Activated CD8-positive, alpha-beta memory T cell treated with anti-CD3 and anti-CD28 coated beads, Interleukin-2, amount 50 U/mL, for 1 hour (primary cell): ENCODE measurements at regions not wholly inside any gene's neighbourhood (a gene's known extent, or its start where the extent isn't known, plus 50 kb on each side); places are given as distances from the start of the nearest gene placed in this dataset.

Experiments
- DNase-seq: peaks from one replicate; pipeline ENCODE4 v3.0.0-alpha.2; 2020; ENCODE audit errors: extremely low read depth

DNA sequence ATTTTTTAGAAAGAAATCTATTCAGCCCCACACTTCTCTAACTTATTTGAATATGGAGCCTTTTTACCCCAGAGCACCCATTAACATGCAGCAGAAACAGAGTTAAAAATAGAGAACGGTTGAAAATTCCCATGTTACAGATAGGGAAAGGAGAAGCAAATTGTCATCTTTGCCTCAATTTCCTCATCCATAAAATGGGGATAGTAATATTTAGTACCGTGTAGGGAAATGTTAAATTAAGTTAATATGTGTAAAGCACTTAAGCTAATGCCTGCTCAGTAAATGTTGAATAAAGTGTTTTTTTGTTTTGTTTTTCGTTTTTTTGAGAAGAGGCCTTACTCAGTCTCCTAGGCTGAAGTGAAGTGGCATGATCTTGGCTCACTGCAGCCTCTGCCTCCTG is 50.3 kb downstream of the NAV1 start:
- DNase-seq, result no peak

DNA sequence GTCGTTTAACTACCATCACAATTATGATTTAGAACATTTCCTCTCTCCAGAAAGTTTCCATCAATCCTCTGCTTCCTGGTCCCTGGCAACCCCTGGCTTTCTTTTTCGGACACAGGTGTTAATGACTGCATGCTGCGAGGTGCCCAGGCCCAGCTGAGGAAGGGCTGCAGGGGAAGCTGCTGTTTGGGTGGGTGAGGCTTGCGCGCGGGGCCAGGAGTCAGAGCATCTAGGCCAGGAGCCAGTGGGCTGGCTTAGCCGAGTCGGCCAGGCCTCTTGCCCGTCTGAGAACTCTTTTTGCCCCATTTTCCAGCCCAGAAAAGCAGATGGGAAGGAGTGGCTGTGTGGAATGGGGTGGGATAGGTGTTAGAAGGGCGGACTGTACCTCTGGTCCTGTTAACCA is 51.5 kb downstream of the NAV1 start:
- no peak for DNase-seq

DNA sequence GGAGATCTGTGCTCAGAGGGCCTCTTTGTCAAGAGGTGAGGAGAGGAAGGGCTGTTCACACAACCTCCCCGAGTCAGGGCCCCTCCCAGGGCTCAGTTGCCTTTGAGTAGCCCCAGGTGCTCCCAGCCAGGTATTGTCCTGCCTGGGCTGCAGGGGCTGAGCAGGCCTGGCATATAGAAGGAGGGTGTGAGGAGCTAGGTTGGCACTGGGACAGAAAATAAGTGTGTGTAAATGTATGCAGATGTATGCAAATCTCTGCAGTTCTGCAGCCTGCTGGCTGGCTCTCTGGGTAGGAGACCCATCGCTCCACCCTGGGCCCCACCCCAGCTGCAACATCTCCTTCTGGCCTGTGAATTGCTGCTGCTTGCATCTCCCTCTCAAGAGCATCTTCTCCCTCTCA is 52.4 kb downstream of the NAV1 start:
- DNase-seq, result no peak

DNA sequence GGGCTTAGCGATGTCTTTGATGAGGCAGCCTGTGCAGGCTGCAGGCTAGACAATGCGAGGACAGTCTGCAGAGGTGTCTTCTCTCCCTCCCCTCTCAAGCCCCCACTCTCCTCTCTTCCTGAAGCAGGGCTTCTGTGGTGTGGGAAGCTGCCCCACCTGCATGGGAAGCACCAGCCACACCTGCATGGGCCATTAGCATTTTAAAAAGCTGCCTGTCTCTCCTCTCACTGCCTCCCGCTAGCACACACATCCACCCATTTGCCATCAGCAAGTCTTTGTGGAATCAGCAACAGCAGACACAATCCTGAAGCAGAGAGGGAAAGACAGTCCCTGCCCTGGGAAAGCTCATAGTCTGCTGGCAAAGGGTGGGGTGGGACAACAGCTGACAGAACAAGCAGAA is 53.1 kb downstream of the NAV1 start:
- DNase-seq, result no peak

DNA sequence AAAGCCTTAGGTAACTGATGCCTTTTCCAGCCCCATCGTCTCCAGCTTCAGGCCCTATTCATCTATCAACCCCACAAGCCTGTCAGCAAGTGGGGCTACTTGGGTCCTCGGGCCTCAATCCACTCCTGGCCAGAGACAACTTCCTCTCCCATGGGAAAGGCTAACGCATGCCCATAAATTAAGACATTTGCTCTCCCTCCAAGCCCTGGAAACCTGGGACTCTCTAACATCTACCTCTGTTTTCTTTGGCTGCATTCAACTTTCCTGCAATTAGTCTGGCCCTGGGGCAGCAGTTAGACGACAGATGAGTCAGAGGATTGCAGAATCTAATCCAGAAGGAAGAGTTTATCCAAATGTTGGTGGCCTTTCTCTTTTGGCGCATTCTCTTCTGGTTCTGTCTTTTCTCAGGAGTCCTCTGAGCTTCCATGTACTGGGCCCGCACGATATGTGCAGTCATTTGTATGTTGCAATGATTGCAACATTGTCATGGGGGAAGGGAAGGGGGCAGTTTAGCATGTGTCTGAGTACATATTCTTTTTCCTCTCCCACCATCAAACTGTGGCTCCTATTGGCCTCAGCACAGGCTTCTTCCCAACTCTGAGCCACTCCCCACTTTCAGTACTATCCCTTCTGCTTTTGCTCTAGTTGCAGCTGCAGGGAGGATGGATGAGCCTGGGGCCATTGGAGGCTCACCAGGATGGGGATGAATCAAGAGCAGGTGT is 54.4 kb downstream of the NAV1 start:
- no peak for DNase-seq

DNA sequence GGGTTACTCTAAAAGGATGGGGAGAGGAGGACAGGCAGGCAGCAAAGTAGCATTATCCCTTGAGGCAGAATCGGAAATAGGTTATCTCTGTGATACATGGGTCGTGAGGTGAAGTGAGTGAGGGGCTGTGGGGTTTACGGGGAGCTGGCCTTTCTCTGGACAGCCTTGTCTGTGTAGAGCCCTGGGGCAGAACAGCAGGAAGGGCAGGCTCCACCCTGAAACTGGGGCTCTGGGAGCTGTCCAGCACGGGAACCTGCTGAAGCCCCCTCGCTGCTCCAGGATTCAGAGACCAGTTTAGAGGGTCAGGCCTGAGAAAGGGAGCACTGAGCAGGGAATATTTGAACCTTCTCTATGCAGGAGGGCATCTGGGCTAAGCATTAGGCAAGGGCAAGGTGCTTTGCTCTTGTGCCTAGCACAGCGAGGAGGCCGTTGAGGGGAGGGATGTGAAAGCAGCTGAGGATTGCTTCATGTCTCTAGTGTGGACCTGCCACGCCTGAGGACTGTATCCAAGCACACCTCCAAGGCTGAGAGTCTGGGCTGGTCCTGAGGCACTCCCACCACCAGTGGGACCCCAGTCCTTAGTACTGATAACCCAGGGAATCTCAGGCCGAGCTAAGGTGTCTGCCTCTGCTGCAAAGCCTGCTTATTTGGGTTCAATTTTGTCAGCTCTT is 55.8 kb downstream of the NAV1 start:
- DNase-seq, result no peak

DNA sequence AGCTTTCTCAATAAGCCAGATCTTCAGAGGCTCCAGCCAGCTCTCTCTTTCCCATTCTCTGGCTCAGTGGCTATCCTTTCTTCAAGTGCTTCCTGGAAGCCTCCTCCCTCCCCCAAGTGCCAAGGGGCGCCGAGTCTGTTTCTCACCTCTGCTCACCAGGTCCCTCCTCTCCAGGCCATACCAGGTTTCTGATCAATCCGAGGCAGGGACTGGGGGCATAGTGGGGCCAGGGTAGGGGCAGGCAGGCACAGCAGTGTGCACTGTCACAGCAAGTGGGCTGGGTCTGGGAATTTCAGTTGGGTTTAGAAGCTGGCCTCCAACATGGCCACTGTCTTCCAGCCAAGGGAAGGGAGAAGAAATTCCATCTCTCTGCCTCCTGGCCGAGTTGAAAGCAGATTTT is 56.5 kb downstream of the NAV1 start:
- no peak for DNase-seq

DNA sequence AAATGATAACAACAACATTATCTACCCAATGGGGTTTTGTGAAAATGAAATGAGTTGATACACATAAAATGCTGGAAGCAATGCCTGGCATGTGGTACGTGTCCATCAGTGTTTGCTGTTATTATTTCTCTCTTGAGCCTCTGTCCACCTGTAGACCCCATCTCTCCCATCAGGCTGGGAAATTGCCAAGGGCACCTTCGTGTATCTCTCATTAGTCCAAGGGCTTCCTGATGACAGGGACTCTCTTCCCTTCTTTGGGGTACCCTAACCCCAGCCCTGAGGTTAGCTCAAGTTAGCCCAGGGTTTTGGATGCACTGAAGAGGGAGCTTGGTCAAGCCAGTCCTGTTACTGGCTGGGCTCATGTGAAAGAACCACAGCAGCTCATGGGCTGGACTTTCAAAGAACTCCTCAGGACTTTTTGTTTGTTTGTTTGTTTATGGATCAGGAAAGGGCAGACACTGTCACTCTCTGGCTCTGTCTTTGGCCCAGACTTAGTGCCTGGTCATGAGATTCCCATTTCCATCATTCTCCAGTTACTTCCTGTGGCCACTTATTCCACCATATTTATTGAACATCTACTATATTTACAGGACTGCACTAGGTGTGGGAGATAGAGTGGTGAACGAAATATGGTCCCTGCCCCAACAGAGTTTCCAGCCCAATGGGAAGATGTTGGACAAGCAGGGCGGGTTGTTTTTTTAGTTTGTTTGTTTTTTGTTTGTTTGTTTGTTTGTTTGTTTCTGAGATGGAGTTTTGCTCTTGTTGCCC is 57.4 kb downstream of the NAV1 start:
- DNase-seq, result no peak

DNA sequence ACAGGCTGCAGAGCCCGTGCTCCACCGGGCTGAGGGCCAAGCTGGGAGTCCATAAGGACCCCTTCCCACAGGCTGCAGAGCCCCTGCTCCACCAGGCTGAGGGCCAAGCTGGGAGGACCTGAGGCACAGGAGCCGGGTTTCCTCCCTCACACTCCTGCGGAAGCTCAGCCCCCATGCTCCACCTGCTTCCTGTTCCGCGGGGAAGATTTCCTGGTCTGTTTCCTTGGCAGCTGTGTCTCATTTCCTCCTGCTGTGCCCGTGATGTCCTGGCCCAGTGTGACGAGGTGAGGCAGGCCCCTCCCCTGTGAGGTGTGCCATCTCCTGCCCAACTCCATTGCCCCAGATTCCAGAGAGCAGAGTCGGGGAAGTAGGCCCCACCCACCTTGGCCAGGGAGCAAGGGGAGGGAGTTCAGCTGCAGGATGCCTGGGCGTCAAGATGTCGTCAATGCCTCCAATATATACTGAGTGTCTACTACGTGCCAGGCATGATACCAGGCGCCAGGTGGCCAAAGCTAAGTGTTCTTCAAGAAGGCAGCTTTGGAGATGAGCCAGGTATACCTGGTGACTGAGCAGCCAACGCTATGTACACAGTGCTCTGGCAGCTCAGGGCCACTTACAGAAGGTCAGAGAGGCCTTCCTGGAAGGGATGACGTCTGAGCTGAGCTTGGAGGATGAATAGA is 58.8 kb downstream of the NAV1 start:
- no peak for DNase-seq

DNA sequence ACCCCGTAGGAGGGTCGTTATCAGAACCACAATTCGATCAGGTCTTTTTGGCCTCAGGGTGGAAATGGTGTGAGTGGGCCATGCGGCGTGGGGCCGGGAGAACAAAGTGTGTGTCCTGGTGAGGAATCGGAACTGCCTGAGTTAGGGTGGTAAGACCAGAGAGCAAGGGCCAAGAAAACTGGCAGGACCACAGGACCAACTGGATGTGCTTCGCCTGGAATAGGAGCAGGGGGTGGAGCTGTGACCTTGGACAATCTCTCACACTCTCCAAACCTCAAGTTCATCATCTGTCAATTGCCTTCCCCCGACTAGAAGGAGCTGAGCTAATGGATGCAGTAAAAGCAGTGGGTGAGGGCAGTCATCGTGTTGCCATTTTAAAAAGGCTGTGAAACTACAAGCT is 59.5 kb downstream of the NAV1 start:
- no peak for DNase-seq

DNA sequence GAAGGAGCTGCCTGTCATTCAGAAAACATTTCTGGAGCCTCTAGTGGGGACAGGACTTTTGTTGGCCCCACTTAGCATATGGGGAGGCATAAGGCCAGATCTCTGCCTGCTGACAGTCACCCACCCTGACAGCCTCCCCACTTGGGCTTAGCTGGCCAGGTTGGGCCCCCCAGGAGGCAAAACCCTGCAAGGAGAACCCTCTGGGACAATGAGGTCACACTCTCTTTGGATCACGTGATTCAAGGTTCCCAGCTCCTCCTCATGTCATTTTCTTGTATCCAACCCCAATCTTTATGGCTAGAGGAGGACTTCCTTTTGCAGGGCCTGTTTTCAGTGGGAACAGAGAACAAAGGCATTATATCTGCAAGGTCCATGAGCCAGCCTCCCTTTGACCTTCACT is 60.0 kb downstream of the NAV1 start:
- no peak for DNase-seq

DNA sequence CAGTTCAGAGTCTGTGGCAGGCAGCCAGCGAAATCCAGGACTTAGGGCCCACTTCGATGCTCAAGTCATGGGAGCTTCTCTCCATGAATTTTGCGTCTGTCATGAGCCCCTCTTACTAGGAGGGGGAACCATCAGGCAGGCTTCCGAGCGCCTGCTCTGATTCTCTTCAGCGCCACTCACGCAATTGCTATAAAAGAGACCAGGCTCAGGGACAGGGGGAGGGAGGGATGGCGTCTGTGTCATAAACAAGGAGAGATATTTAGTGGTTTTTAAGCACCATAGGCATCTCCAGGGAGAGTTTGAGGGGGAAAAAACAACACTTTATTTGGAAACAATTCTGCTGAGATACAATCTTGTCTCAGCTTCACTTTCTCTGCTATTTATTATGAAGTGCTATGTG is 60.6 kb downstream of the NAV1 start:
- DNase-seq, result no peak

DNA sequence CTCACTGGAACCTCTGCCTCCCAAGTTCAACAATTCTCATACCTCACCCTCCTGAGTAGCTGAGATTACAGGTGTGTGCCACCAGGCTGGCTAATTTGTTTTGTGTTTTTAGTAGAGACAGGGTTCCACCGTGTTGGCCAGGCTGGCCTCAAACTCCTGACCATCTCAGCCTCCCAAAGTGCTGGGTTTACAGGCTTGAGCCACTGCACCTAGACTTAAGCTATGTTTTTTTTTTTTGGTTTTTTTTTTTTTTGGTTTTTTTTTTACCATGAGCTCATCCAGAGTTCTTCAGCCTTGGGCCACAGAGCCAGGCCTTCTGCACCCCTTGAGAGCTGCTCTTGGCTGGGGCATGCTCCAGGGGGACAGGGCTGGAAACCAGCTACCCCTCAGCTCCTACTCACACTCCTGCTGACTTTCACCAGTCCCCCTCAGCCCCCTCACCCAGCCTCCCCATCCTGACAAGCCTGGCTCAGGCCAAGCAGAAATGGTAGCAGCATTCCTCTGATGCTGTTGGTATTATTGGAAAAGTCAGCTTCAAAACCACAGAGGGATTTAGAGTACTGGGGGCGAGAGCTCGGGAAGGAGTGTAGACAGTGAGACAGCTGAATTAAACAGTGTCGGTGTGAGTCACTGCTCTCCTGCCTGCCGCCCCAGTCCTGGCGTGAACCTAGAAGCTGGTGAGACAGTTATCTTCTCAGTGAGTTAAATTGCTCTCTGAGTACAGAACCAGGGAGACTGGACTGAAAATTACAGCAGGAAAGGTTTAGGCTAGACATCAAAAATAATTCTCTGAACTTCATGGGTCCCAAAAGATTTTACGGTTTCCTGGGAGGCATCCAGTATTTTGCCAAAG is 63.7 kb downstream of the NAV1 start:
- DNase-seq, result no peak

DNA sequence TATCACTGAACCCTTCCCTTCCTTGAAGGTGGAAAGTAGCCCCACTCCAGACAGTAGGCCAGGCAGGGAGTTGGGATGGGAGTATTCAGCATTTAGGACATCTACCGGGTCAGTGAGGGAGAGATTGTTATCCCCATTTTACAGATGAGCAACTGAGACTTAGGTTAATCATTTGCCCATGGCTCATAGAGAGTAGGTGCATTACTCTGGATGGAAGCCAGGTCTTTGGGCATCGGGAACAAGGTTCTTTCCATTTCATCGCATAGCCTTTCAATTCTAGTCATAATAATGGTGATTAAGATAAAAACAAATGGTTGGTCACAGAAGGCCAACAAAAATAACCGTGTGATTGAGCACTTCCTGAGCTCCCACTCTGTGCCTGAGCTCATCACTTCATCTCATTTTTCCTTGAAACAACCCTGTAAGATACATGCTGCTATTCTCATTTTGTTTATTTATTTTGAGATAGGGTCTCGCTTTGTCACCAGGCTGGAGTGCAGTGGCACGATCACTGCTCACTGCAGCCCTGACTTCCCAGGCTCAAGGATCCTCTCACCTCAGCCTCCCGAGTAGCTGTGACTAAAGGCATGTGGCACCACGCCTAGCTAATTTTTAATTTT is 64.8 kb downstream of the NAV1 start:
- no peak for DNase-seq

DNA sequence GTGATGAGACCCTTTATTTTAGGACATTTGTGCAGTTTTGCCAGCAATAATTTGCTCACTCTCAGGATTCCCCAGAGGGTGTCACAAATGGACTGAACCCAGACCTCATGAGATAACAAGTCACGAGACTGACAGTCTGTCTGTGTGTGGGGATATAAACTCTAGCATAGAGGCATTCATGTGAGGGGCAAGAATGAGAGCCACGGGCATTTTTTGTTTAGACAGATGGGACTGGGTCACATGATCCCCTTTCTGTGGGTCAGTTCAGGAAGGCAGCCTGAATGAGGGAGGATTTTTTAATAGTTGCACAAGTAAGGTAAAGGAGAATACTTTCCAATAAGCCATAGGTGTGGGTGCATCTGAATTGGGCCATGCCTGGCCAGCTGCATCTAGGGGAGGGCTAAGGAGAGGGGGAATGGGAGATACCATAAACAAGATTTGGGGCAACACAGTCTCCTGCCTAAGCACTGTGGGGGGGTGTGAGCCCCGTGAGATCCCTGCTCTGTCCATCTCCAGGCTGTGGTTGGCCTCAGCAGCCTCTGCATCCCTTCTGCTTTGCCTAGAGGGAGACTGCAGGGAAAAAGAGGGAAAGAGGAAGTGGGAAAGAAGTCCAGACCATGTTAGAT is 66.6 kb downstream of the NAV1 start:
- DNase-seq, result no peak

DNA sequence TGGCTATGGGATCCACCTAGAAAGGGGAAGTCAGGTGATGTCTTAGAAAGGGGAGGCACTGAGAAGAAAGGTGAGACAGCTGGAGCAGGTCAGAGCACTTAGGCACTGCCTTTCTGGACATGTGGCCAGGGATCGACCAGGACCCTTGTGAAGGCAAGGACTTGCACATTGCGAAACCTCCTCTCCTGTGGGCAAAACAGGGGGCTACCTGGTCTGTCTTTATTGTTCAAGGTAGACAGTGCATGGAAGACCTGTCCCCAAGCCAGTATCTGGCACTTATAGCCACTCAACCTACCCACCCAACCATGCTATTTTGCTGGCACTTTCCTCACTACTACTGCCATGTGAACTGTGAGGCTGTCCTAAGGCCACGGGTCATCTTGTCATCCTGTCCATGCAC is 67.2 kb downstream of the NAV1 start:
- no peak for DNase-seq

DNA sequence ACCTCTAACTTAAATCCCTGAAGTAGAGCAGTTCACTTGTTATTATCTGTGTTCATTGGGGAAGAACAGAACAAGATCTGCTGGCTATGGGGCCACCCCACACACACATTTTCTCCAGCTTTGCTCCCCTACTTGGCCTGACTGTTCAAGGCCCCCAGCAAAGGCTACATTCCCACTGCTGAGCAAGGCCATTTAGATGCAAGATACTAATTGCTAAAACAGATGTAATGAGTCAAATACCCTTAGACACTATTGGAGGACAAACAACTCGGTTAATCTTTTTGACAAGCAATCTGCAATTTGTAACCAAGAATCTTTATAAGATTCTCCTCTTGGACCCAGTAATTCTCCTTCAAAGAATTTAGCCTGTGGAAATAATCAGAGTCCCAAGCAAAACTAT is 67.7 kb downstream of the NAV1 start:
- no peak for DNase-seq

DNA sequence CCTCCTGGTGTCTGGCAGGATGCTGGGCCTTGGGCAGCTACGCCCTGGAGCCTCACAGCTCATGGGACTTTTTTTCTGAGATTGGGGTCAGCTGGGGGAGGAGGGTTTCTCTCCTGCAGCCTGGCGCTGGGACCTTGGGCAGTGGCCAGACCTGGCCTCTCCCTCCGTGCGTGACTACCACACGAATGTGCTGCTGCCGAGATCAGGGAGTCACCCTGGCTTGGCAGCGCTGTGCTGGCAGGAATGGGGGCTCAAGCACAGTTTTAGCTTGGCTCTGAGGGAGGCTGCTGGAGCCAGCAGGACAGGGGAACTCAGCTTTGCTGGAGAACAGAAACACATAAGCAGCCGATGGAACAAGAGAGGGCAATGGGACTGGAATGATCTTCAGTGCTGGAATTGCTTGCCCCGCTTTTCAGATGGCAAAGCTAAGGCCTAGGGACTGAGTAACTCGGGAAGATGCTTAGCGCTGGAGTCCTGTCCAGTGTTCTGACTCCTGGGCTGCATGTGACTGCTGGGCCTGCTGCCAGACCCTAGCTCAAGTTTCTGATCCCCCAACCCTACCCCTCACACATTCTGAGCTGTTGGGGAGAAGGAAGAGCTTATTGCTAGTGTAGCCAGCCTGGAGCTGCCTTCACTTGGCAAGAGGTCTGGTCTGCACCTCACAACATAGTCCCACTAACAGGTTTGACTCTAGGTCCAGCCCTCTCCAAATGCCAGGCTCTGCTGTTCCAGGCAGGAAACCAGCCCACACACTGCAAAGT is 69.9 kb downstream of the NAV1 start:
- no peak for DNase-seq

DNA sequence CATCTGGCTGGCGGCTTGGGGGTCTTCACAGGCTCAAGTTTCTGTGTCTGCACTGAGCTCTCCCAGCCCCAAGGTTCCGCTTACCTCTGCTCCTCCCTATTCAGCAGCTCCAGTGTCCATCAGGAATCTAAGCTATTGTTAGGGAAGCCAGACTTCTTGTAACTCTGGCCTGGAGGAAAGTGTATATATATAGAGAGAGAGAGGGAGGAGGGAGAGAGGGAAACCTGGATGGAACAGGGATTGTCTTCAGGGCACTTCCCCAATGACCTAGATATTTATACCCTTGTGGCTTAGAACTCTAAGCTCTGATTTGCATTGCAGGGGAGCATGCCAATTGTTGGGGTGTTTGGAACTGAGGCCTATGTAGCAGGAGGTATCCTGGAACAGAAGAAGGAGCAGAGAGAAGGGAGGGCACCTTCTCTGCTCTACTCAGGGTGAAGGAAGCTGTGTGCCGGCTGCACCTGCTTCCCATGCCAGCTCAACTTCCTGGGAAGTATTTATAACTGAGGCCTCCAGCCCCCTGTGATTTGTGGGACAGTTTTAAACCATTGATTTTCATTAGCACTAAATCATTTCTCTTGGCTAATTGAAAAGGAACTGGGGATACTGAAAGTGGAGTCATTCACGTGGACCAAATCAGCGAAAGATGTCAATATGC is 70.9 kb downstream of the NAV1 start:
- no peak for DNase-seq
